BJ (cell line): ENCODE measurements at regions not wholly inside any gene's neighbourhood (a gene's known extent, or its start where the extent isn't known, plus 50 kb on each side); places are given as distances from the start of the nearest gene placed in this dataset.

Experiments
- CTCF ChIA-PET: fragments of 350-600 bp; formaldehyde crosslinking; extraction: SDS; loops from one replicate; lab custom pipeline; 2021; ENCODE audit warnings: antibody characterized with exemption, inconsistent platforms; lab: Yijun Ruan, JAX
- POLR2A ChIA-PET: fragments of 300-600 bp; sonication (Branson Sonifier 250); formaldehyde crosslinking; extraction: SDS; loops from one replicate; lab custom pipeline; 2021; ENCODE audit warnings: antibody characterized with exemption; lab: Charles Lee
- DNase-seq: peaks from one replicate; pipeline ENCODE4 v3.0.0-alpha.2; 2011; ENCODE audit warnings: low read depth
- H3K27me3 ChIP-seq: 2 replicates; pipeline ENCODE4 v1.6.0; 2011; ENCODE audit warnings: low read length; ENCODE audit not compliant: control insufficient read depth, insufficient read depth
- H3K36me3 ChIP-seq: 2 replicates; pipeline ENCODE4 v1.5.1; 2011; ENCODE audit warnings: low read length; ENCODE audit not compliant: control insufficient read depth, insufficient read depth
- H3K4me3 ChIP-seq: 2 replicates; pipeline ENCODE4 v1.5.1; 2011; ENCODE audit warnings: low read depth, mild to moderate bottlenecking, control low read depth, low read length
- TF ChIP-seq, protein P1 (sequence below): IDR thresholded peaks from 2 replicates; pipeline ENCODE4 v1.5.1; 2011; ENCODE audit warnings: low read depth, mild to moderate bottlenecking, control low read depth, inconsistent platforms, low read length, moderate library complexity; ENCODE audit not compliant: insufficient read depth

DNA sequence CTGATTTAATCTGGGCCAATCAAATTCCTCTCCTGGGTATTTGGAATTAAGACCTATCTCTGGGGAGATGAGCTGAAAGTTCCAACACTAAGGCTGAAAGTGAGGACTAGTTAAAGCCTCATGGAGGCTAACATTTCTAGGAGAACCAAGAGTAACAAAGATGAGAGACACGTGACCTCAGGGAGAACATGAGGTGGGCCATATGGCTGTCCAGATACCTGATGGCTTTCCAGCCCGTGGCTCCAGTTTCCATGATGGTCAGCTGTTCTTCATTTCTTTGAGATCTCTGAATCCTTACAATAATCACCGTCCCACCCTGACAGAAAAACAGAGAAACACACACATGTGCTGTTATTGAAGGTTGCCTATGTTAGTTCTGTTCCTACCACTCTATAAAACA lies 66.1 kb downstream of the LEPR start:
- no peaks in the 10 kb centered on the region for H3K36me3 ChIP-seq
- POLR2A ChIA-PET, result no interaction called here
- DNase-seq, result no peak
- CTCF ChIA-PET, result no interaction called here
- H3K27me3 ChIP-seq, result no peaks in the 10 kb centered on the region
- TF ChIP-seq, protein P1, sequence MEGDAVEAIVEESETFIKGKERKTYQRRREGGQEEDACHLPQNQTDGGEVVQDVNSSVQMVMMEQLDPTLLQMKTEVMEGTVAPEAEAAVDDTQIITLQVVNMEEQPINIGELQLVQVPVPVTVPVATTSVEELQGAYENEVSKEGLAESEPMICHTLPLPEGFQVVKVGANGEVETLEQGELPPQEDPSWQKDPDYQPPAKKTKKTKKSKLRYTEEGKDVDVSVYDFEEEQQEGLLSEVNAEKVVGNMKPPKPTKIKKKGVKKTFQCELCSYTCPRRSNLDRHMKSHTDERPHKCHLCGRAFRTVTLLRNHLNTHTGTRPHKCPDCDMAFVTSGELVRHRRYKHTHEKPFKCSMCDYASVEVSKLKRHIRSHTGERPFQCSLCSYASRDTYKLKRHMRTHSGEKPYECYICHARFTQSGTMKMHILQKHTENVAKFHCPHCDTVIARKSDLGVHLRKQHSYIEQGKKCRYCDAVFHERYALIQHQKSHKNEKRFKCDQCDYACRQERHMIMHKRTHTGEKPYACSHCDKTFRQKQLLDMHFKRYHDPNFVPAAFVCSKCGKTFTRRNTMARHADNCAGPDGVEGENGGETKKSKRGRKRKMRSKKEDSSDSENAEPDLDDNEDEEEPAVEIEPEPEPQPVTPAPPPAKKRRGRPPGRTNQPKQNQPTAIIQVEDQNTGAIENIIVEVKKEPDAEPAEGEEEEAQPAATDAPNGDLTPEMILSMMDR, result no peak
- no peak overlapping the region for H3K4me3 ChIP-seq

DNA sequence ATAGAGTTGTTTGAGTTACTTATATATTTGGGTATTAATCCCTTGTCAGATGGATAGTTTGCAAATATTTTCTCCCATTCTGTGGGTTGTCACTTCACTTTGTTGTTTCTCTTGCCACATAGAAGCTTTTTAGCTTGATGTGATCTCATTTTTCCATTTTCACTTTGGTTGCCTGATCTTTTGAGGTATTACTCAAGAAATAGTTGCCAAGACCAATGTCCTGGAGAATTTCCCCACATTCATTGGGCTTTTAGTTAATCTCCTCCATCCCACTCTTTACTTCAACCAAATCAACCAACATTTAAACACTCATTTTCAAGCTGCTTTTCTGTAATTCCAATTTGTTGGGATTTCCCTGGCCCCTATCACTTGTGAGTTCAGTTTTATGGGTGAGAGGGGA lies 69.0 kb downstream of the LEPR start:
- CTCF ChIA-PET, result interaction anchor here (1.3 to 1.4 kb wide), 2 partner anchors 11 to 20 kb away, joined by 3 read pairs; no protein-coding TSS in a partner anchor
- POLR2A ChIA-PET, result no interaction called here

DNA sequence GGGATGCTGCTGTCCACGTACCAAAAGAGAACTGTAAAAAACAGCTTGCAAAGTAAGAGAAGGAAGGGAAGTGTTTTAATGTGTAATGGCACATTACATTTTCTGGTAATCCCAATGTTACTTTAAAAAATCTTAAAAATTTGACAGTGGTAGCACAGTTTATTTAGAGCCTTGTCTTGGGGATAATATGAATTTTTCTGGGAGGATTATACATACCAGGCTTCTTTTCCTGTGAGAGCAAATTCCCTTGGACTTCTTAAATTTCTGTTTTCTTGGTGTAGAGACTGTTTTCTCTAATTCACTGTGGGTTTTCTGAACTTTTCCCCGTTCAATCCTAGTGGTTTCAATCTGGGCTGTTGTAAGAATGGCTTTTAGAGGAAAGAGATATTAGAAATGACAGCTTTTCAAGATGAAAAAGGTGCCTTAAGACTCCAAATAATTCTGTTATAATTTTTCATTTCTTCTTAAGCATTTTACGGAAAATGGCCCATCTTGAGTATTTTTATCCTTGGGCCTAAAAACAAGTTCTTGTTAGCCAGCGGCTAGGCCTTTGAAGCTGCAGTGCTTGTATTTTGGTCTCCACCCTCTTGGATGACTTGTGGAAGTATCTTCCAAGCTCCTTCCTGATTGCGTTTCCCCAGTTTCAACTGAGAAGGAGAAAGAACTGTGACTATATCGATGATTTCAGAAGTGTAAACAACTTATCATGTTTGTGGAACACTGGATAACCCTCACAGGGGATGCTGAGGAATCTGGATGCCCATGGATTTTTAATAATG lies 70.0 kb downstream of the LEPR start:
- ChIA-PET POLR2A (no interaction called here), CTCF (interaction anchor here (1.0 to 1.4 kb wide), 3 partner anchors 10 to 21 kb away, joined by 3 to 5 read pairs (median 3); no protein-coding TSS in a partner anchor)
- DNase-seq, result no peak
- Histone ChIP-seq H3K4me3 (no peak overlapping the region), H3K27me3 (no peaks in the 10 kb centered on the region), H3K36me3 (no peaks in the 10 kb centered on the region)
- TF ChIP-seq, protein P1, result no peak

More for the DNA sequence above, 69.0 kb downstream of the LEPR start:
- no peak for DNase-seq
- TF ChIP-seq, protein P1, result no peak
- Histone ChIP-seq H3K4me3 (no peak overlapping the region), H3K27me3 (no peaks in the 10 kb centered on the region), H3K36me3 (no peaks in the 10 kb centered on the region)

DNA sequence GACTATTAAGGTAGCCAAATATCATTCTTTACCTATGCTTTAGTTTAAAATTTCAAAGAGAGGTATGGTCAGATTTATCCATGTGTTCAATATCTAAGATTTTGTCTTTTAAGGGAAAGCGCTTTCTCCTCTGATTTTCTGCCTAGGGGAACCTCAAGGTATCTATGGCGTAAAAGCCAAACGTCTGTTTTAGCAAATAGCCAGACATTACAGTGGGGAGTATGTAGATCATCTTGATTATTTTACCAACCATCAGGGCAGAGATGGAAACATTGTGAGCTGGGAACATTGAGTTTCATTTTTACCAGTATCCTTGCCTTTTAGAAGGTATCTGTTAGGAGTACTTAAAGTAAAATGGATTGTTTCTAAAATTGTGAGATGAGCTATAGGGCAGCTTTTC lies 71.0 kb downstream of the LEPR start:
- no peaks in the 10 kb centered on the region for H3K36me3 ChIP-seq
- TF ChIP-seq, protein P1, result no peak
- H3K4me3 ChIP-seq, result no peak overlapping the region
- ChIA-PET CTCF (no interaction called here), POLR2A (no interaction called here)
- no peaks in the 10 kb centered on the region for H3K27me3 ChIP-seq
- no peak for DNase-seq

DNA sequence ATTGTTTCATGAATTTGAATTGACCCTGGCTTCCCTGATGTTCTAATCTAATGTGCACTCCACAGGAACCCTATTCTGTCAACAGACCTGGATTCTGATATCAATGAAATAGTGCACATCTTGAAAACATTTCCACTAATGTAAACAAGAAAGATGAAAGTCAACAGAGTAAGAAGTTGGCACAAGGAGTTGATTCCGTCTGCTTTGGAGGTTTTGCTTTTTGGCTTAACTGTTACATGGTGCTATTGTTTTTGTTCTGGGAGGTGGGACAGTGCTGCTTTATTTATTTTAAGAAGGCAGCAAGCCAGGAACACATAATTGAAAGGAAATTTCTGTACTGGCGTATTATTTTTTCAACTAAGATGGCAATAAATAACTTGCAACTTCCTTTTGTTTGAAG lies 73.3 kb downstream of the LEPR start:
- TF ChIP-seq, protein P1, result no peak
- ChIA-PET POLR2A (no interaction called here), CTCF (no interaction called here)
- no peak for DNase-seq
- H3K4me3 ChIP-seq, result no peak overlapping the region
- no peaks in the 10 kb centered on the region for H3K36me3 ChIP-seq
- H3K27me3 ChIP-seq, result no peaks in the 10 kb centered on the region
